ENCODE measurements at regions not wholly inside any gene's neighbourhood (a gene's known extent, or its start where the extent isn't known, plus 50 kb on each side); places are given as distances from the start of the nearest gene placed in this dataset.

DNA sequence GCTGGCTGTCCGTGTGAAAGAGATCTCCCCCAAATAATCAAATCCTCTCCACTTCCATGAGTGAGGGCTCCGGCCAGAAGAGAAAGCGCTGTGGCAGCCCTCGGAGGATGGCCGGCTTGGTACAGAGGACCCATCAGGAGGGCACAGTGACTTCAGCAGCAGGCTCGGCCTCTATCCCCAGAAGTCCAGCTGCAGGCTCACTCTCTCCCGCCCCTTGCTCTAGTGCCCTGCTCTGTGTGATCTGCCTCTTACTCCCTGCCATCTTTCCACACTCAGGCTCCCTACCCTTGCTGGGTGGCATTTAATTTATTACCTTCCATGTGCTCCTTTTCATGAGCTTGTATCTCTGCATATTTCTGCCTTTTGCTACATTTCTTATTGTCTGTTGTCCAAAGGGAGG lies 129.7 kb downstream of the SPATA19 start:
- H3K4me3 ChIP-seq (replicated peaks in 1 of 2; ENCODE audit: low read depth in 2 of 2, low read length in 2 of 2) = no peak overlapping the region
- TF ChIP-seq, protein P1, sequence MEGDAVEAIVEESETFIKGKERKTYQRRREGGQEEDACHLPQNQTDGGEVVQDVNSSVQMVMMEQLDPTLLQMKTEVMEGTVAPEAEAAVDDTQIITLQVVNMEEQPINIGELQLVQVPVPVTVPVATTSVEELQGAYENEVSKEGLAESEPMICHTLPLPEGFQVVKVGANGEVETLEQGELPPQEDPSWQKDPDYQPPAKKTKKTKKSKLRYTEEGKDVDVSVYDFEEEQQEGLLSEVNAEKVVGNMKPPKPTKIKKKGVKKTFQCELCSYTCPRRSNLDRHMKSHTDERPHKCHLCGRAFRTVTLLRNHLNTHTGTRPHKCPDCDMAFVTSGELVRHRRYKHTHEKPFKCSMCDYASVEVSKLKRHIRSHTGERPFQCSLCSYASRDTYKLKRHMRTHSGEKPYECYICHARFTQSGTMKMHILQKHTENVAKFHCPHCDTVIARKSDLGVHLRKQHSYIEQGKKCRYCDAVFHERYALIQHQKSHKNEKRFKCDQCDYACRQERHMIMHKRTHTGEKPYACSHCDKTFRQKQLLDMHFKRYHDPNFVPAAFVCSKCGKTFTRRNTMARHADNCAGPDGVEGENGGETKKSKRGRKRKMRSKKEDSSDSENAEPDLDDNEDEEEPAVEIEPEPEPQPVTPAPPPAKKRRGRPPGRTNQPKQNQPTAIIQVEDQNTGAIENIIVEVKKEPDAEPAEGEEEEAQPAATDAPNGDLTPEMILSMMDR (IDR thresholded peaks at IDR 0.05; ENCODE audit: low read depth, low read length) = no peak
- no peak for DNase-seq (ENCODE audit: low read depth in 2 of 2)

DNA sequence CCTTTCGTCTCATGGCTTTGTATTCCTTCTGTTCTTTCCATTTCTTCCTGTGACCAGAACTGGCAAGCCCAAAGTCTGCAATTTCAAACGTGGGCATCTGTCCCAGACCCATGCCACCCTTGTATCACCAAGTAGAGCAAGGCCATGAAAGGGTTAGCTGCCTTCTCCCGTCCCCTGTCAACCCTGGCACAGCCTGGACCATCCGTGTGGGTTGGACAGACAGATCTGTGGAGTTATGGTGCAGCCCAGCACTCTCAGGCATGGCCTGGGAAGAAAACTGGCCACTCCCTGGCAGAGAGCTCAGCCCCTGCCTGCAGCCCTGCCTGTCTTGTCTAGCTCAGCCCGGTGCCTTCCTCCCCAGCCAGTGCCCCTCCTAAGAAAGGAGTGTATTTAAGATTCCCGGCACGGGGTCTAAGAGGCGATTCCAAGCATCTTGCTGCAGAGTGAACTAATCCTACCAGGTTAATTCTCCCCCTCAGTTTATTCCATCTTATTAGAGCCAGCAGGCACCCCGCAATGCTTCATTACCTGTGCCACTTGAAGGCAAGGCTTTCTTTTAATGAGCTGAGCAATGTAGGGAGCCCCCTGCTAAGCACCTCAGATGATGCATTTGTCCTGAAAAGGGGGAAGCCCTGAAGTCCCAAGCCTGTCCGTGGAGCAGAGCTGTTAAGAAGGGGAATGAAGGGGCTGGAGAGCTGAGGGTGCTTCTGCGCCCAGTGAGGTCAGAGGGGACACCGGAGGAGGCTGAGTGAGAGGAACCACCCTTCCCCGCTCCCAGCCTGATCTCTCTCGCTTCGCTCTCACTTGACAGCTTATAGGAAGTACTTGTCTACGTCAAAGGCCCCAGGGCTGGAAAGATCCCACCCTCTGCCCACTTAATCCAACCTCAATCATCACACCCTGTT lies 130.6 kb downstream of the SPATA19 start:
- DNase-seq (ENCODE audit: low read depth in 2 of 2) = no peak
- TF ChIP-seq, protein P1 (IDR thresholded peaks at IDR 0.05; ENCODE audit: low read depth, low read length) = no peak

DNA sequence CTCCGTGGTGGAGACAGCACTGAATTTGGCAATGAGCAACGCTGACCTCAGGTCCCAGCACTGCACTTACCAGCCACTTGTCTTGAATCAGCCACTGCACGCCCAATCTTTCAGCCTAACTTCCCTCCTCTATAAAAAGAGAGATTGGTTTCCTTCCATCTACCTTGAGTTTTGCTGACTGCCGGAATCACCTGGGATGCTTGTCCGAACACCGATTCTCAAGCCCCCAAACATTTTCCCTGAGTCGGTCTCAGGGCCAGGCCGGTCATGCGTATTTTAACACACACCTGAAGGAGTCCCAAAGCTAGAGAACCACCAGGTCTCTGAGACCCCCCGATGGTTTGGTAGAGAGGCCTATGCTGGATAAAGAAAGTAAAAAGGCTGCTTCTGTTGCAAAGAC lies 131.5 kb downstream of the SPATA19 start:
- TF ChIP-seq, protein P1 (IDR thresholded peaks at IDR 0.05; ENCODE audit: low read depth, low read length) = no peak

More for the DNA sequence above, 130.6 kb downstream of the SPATA19 start:
- no peak overlapping the region for H3K4me3 ChIP-seq (replicated peaks in 1 of 2; ENCODE audit: low read depth in 2 of 2, low read length in 2 of 2)

DNA sequence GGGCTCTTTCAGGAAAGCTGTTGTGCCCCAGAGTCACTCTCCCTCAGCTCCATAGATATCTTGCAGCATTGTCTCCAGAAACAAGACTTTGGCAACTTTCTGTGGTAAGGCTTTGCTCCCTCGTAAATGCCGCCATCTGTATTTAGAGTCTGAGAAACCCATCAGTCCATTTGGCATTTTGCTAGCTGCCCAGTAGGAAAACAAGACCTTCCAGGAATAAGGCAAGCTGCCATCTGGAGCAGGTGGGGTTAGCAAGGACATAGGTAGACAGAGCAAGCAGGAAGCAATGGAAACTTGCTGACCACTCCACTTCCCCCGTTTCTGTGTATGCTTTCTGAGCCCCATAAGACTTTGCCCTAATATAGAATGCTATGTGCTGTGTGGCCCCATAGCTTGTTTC lies 131.9 kb downstream of the SPATA19 start:
- TF ChIP-seq, protein P1 (IDR thresholded peaks at IDR 0.05; ENCODE audit: low read depth, low read length) = no peak
- no peak overlapping the region for H3K4me3 ChIP-seq (replicated peaks in 1 of 2; ENCODE audit: low read depth in 2 of 2, low read length in 2 of 2)
- DNase-seq (ENCODE audit: low read depth in 2 of 2) = no peak

More for the DNA sequence above, 131.5 kb downstream of the SPATA19 start:
- no peak for DNase-seq (ENCODE audit: low read depth in 2 of 2)
- no peak overlapping the region for H3K4me3 ChIP-seq (replicated peaks in 1 of 2; ENCODE audit: low read depth in 2 of 2, low read length in 2 of 2)

DNA sequence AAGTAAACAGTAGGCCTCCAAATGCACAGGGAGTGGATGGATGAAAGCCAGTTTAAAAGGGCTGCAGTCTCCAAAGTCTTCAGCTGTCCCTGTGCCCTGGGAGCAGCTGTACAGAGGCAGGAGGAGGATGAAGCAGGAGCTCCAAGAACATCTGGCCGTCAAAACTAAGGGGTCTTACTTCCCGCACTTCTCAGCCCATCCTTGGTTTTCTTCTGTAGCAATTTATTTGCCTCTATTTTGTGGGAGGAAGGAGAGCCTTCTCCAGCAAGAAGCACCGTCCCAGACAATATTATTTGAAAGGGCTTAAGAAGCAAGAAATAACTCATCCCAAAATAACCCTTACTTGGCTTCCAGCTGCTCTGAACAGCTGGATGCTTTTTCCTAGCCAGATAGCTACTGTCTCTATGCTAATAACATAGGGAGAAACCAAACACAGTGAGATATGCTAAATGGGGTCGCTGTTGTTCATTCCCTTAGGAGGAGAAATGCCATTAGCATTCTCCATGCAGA lies 133.2 kb downstream of the SPATA19 start:
- no peak overlapping the region for H3K4me3 ChIP-seq (replicated peaks in 1 of 2; ENCODE audit: low read depth in 2 of 2, low read length in 2 of 2)
- TF ChIP-seq, protein P1 (IDR thresholded peaks at IDR 0.05; ENCODE audit: low read depth, low read length) = no peak
- DNase-seq (ENCODE audit: low read depth in 2 of 2) = no peak

DNA sequence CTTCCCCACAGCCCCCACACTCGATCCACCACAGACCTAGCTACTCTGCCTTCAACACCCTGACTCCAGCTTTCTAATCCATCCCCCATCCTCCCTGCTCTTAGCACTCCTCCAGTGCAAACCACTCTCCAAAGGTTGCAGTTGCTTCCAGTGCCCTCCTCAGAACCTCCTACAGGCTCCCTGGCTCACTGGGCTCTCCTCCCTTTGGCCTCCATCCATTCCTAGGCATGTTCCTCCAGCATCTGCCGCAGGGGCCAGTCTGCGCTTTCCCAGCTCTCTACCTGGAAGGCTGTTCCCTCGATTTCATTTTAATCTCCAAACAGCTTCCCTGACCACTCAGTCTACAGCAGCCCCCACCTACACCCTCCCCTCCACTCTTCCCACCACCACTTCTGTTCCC lies 133.8 kb downstream of the SPATA19 start:
- no peak for DNase-seq (ENCODE audit: low read depth in 2 of 2)
- no peak overlapping the region for H3K4me3 ChIP-seq (replicated peaks in 1 of 2; ENCODE audit: low read depth in 2 of 2, low read length in 2 of 2)
- TF ChIP-seq, protein P1 (IDR thresholded peaks at IDR 0.05; ENCODE audit: low read depth, low read length) = no peak
